ENCODE measurements at regions not wholly inside any gene's neighbourhood (a gene's known extent, or its start where the extent isn't known, plus 50 kb on each side); places are given as distances from the start of the nearest gene placed in this dataset.

- 96% methylated on average over 5 of the region's 5 CpGs for WGBS
- Histone ChIP-seq H3K27me3 (ENCODE audit: control insufficient read depth in 2 of 2, insufficient read depth in 1 of 2, low read length in 1 of 2) (no peaks in the 10 kb centered on the region), H3K36me3 (ENCODE audit: control insufficient read depth in 2 of 2, insufficient read depth in 2 of 2, low read length in 1 of 2) (no peaks in the 10 kb centered on the region)
Observed at GRCh38 chr9:1698991-1699390, 316.2 kb upstream of the SMARCA2 start.

DNA sequence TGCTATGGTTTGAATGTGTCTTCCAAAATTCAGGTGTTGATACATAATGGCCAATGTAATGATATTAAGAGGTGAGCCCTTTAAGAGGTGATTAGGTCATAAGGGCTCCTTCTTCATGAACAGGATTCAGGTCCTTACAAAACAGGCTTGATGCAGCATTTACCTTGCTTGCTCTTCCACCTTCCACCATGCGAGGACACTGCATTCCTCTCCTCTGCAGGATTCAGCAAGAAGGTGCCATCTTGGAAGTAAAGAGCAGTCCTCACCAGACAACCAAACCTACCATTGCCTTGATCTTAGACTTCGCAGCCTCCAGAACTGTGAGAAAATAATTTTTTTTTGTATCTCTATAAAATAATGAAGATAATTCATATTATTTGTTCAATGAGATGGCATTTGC is 314.0 kb upstream of the SMARCA2 start:
- 93% methylated on average over 2 of the region's 2 CpGs for WGBS

More at GRCh38 chr9:1698991-1699390, 316.2 kb upstream of the SMARCA2 start:
- H3K4me1 ChIP-seq (ENCODE audit: control insufficient read depth in 2 of 2, insufficient read depth in 2 of 2, low read length in 2 of 2) = no peaks in the 10 kb centered on the region
- no peaks in the 10 kb centered on the region for H3K9me3 ChIP-seq (ENCODE audit: control insufficient read depth in 2 of 2, insufficient read depth in 1 of 2, low read length in 1 of 2)
- no peak overlapping the region for H3K27ac ChIP-seq (ENCODE audit: low read depth in 1 of 2, low read length in 1 of 2)
- no peak overlapping the region for H3K4me3 ChIP-seq (ENCODE audit: low read length in 2 of 2)
- DNase-seq (ENCODE audit: low read depth in 6 of 9, low spot score in 9 of 9) = no peak

GRCh38 chr9:1702701-1703100 is 312.4 kb upstream of the SMARCA2 start:
- DNase-seq (ENCODE audit: low read depth in 6 of 9, low spot score in 9 of 9) = no peak
- H3K4me1 ChIP-seq (ENCODE audit: control insufficient read depth in 2 of 2, insufficient read depth in 2 of 2, low read length in 2 of 2) = no peaks in the 10 kb centered on the region
- H3K27me3 ChIP-seq (ENCODE audit: control insufficient read depth in 2 of 2, insufficient read depth in 1 of 2, low read length in 1 of 2) = no peaks in the 10 kb centered on the region
- no peak overlapping the region for H3K27ac ChIP-seq (ENCODE audit: low read depth in 1 of 2, low read length in 1 of 2)
- no peak overlapping the region for H3K4me3 ChIP-seq (ENCODE audit: low read length in 2 of 2)
- no peaks in the 10 kb centered on the region for H3K36me3 ChIP-seq (ENCODE audit: control insufficient read depth in 2 of 2, insufficient read depth in 2 of 2, low read length in 1 of 2)
- WGBS = 80% methylated on average over 3 of the region's 3 CpGs
- H3K9me3 ChIP-seq (ENCODE audit: control insufficient read depth in 2 of 2, insufficient read depth in 1 of 2, low read length in 1 of 2) = no peaks in the 10 kb centered on the region

More for the DNA sequence above, 314.0 kb upstream of the SMARCA2 start:
- Histone ChIP-seq H3K36me3 (ENCODE audit: control insufficient read depth in 2 of 2, insufficient read depth in 2 of 2, low read length in 1 of 2) (no peaks in the 10 kb centered on the region), H3K27me3 (ENCODE audit: control insufficient read depth in 2 of 2, insufficient read depth in 1 of 2, low read length in 1 of 2) (no peaks in the 10 kb centered on the region), H3K4me1 (ENCODE audit: control insufficient read depth in 2 of 2, insufficient read depth in 2 of 2, low read length in 2 of 2) (no peaks in the 10 kb centered on the region), H3K4me3 (ENCODE audit: low read length in 2 of 2) (no peak overlapping the region), H3K27ac (ENCODE audit: low read depth in 1 of 2, low read length in 1 of 2) (no peak overlapping the region), H3K9me3 (ENCODE audit: control insufficient read depth in 2 of 2, insufficient read depth in 1 of 2, low read length in 1 of 2) (no peaks in the 10 kb centered on the region)
- no peak for DNase-seq (ENCODE audit: low read depth in 6 of 9, low spot score in 9 of 9)

GRCh38 chr9:1707291-1707690 is 307.9 kb upstream of the SMARCA2 start:
- no peaks in the 10 kb centered on the region for H3K36me3 ChIP-seq (ENCODE audit: control insufficient read depth in 2 of 2, insufficient read depth in 2 of 2, low read length in 1 of 2)
- no peaks in the 10 kb centered on the region for H3K9me3 ChIP-seq (ENCODE audit: control insufficient read depth in 2 of 2, insufficient read depth in 1 of 2, low read length in 1 of 2)
- H3K4me3 ChIP-seq (ENCODE audit: low read length in 2 of 2) = no peak overlapping the region
- no peak for DNase-seq (ENCODE audit: low read depth in 6 of 9, low spot score in 9 of 9)
- no peak overlapping the region for H3K27ac ChIP-seq (ENCODE audit: low read depth in 1 of 2, low read length in 1 of 2)
- H3K4me1 ChIP-seq (ENCODE audit: control insufficient read depth in 2 of 2, insufficient read depth in 2 of 2, low read length in 2 of 2) = no peaks in the 10 kb centered on the region
- WGBS = 90% methylated on average over 1 of the region's 1 CpG
- H3K27me3 ChIP-seq (ENCODE audit: control insufficient read depth in 2 of 2, insufficient read depth in 1 of 2, low read length in 1 of 2) = no peaks in the 10 kb centered on the region

DNA sequence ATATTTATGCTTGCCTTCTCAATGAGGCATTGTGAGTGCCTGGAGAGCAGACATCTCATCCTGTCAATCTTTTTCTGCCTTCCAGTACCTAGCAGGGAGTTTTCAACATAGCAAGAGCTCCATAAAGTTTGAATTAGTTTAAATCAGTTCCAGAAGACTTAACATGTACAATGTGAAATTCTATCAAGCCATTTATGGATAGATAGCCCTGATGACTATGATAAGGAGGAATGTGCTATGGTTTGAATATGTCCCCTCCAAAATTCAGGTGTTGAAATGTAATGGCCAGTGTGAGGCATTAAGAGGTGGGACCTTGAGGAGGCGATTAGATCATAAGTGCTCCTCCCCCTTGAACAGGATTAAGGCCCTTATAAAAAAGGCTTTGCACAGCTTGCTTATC is 306.9 kb upstream of the SMARCA2 start:
- Histone ChIP-seq H3K36me3 (ENCODE audit: control insufficient read depth in 2 of 2, insufficient read depth in 2 of 2, low read length in 1 of 2) (no peaks in the 10 kb centered on the region), H3K27ac (ENCODE audit: low read depth in 1 of 2, low read length in 1 of 2) (no peak overlapping the region), H3K9me3 (ENCODE audit: control insufficient read depth in 2 of 2, insufficient read depth in 1 of 2, low read length in 1 of 2) (no peaks in the 10 kb centered on the region), H3K27me3 (ENCODE audit: control insufficient read depth in 2 of 2, insufficient read depth in 1 of 2, low read length in 1 of 2) (no peaks in the 10 kb centered on the region), H3K4me3 (ENCODE audit: low read length in 2 of 2) (no peak overlapping the region), H3K4me1 (ENCODE audit: control insufficient read depth in 2 of 2, insufficient read depth in 2 of 2, low read length in 2 of 2) (no peaks in the 10 kb centered on the region)
- WGBS = 100% methylated on average over 1 of the region's 1 CpG
- no peak for DNase-seq (ENCODE audit: low read depth in 6 of 9, low spot score in 9 of 9)

DNA sequence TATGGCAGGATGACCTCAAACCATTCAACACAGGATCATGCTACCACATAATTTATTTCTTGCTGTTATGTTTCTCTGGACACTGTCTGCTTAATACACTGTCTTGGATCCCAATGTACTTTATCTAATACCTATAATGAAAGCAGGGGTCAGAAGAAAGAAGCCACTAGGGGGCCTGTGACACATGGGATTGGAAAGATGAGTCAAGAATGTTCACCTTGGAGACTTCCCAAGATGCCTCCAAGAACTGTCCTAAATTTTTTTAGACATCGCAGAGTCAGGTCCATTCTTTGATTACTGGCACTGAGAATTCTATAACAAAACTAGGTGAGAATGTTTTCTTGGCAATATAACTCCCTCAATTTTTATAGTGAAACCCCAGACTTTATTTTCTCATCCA is 305.8 kb upstream of the SMARCA2 start:
- 93% methylated on average over 1 of the region's 1 CpG for WGBS
- H3K9me3 ChIP-seq (ENCODE audit: control insufficient read depth in 2 of 2, insufficient read depth in 1 of 2, low read length in 1 of 2) = no peaks in the 10 kb centered on the region
- no peak overlapping the region for H3K27ac ChIP-seq (ENCODE audit: low read depth in 1 of 2, low read length in 1 of 2)
- H3K27me3 ChIP-seq (ENCODE audit: control insufficient read depth in 2 of 2, insufficient read depth in 1 of 2, low read length in 1 of 2) = no peaks in the 10 kb centered on the region
- H3K4me1 ChIP-seq (ENCODE audit: control insufficient read depth in 2 of 2, insufficient read depth in 2 of 2, low read length in 2 of 2) = no peaks in the 10 kb centered on the region
- no peak overlapping the region for H3K4me3 ChIP-seq (ENCODE audit: low read length in 2 of 2)
- no peak for DNase-seq (ENCODE audit: low read depth in 6 of 9, low spot score in 9 of 9)
- H3K36me3 ChIP-seq (ENCODE audit: control insufficient read depth in 2 of 2, insufficient read depth in 2 of 2, low read length in 1 of 2) = no peaks in the 10 kb centered on the region

GRCh38 chr9:1712861-1713450 is 302.2 kb upstream of the SMARCA2 start:
- 85% methylated on average over 6 of the region's 6 CpGs for WGBS
- no peaks in the 10 kb centered on the region for H3K36me3 ChIP-seq (ENCODE audit: control insufficient read depth in 2 of 2, insufficient read depth in 2 of 2, low read length in 1 of 2)
- no peak overlapping the region for H3K27ac ChIP-seq (ENCODE audit: low read depth in 1 of 2, low read length in 1 of 2)
- no peak overlapping the region for H3K4me3 ChIP-seq (ENCODE audit: low read length in 2 of 2)
- no peaks in the 10 kb centered on the region for H3K9me3 ChIP-seq (ENCODE audit: control insufficient read depth in 2 of 2, insufficient read depth in 1 of 2, low read length in 1 of 2)
- DNase-seq (ENCODE audit: low read depth in 6 of 9, low spot score in 9 of 9) = no peak
- no peaks in the 10 kb centered on the region for H3K4me1 ChIP-seq (ENCODE audit: control insufficient read depth in 2 of 2, insufficient read depth in 2 of 2, low read length in 2 of 2)
- no peaks in the 10 kb centered on the region for H3K27me3 ChIP-seq (ENCODE audit: control insufficient read depth in 2 of 2, insufficient read depth in 1 of 2, low read length in 1 of 2)

DNA sequence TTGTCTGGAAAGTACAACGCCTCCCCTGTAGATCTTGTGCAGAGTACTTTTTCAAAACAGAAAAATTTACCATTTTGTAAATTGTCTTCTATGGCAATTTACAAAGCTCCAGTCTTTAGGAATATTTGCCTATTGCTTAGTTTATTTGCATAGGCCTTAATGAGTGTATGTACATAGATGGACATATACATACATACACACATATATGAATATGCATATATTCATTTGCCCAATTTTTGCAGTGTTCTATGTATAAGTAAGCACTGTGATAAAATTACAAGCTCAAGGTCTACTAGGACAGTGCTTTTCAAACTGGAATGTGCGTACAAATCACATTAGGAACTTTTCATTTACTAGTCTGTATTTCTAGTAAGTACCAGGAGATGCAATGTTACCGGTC is 301.3 kb upstream of the SMARCA2 start:
- Histone ChIP-seq H3K36me3 (ENCODE audit: control insufficient read depth in 2 of 2, insufficient read depth in 2 of 2, low read length in 1 of 2) (no peaks in the 10 kb centered on the region), H3K9me3 (ENCODE audit: control insufficient read depth in 2 of 2, insufficient read depth in 1 of 2, low read length in 1 of 2) (no peaks in the 10 kb centered on the region), H3K4me1 (ENCODE audit: control insufficient read depth in 2 of 2, insufficient read depth in 2 of 2, low read length in 2 of 2) (no peaks in the 10 kb centered on the region), H3K27ac (ENCODE audit: low read depth in 1 of 2, low read length in 1 of 2) (no peak overlapping the region), H3K27me3 (ENCODE audit: control insufficient read depth in 2 of 2, insufficient read depth in 1 of 2, low read length in 1 of 2) (no peaks in the 10 kb centered on the region), H3K4me3 (ENCODE audit: low read length in 2 of 2) (no peak overlapping the region)
- WGBS = 96% methylated on average over 3 of the region's 3 CpGs
- no peak for DNase-seq (ENCODE audit: low read depth in 6 of 9, low spot score in 9 of 9)

DNA sequence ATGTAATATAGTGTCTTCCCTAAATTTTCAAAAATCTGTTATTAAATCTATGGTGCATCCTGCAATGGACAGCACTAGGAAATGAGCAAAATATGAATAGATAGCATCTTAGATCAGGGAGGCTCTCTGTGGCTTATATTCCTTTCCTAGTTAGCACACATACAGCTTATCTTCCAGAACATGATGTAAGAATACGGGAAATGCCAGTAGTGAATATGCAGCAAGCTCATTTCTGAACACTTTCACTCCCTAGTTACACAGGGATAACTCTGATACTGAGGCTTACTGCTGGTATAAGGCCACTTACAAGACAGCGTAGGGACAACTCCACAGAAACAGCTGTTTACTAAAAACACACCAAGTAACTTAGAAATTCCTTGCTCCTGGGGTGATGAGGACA is 297.3 kb upstream of the SMARCA2 start:
- WGBS = 42% methylated on average over 2 of the region's 2 CpGs
- Histone ChIP-seq H3K4me3 (ENCODE audit: low read length in 2 of 2) (no peak overlapping the region), H3K36me3 (ENCODE audit: control insufficient read depth in 2 of 2, insufficient read depth in 2 of 2, low read length in 1 of 2) (no peaks in the 10 kb centered on the region), H3K4me1 (ENCODE audit: control insufficient read depth in 2 of 2, insufficient read depth in 2 of 2, low read length in 2 of 2) (no peaks in the 10 kb centered on the region), H3K9me3 (ENCODE audit: control insufficient read depth in 2 of 2, insufficient read depth in 1 of 2, low read length in 1 of 2) (no peaks in the 10 kb centered on the region), H3K27ac (ENCODE audit: low read depth in 1 of 2, low read length in 1 of 2) (no peak overlapping the region), H3K27me3 (ENCODE audit: control insufficient read depth in 2 of 2, insufficient read depth in 1 of 2, low read length in 1 of 2) (no peaks in the 10 kb centered on the region)
- DNase-seq (ENCODE audit: low read depth in 6 of 9, low spot score in 9 of 9) = no peak

DNA sequence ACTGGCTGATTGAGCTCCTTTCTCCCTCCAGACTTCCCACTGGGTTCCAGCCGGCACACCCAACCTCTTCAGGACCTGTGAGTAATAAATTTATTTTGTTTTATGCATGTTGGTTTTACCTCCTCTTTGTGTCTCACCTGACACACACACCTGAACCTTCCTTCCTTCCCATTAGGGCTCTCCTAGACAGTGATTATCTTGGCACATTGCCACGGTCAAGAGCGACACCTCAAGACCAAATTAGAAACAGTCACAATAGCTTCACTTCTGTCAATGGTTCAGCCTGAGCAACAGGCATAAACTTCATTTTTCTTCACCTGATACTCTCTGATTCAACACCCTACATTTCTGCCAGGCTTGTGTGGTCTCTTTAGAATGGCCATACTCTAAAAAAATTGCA is 296.3 kb upstream of the SMARCA2 start:
- no peak overlapping the region for H3K27ac ChIP-seq (ENCODE audit: low read depth in 1 of 2, low read length in 1 of 2)
- 77% methylated on average over 3 of the region's 3 CpGs for WGBS
- no peak overlapping the region for H3K4me3 ChIP-seq (ENCODE audit: low read length in 2 of 2)

More for the DNA sequence above, 296.3 kb upstream of the SMARCA2 start:
- Histone ChIP-seq H3K9me3 (ENCODE audit: control insufficient read depth in 2 of 2, insufficient read depth in 1 of 2, low read length in 1 of 2) (no peaks in the 10 kb centered on the region), H3K4me1 (ENCODE audit: control insufficient read depth in 2 of 2, insufficient read depth in 2 of 2, low read length in 2 of 2) (no peaks in the 10 kb centered on the region), H3K36me3 (ENCODE audit: control insufficient read depth in 2 of 2, insufficient read depth in 2 of 2, low read length in 1 of 2) (no peaks in the 10 kb centered on the region), H3K27me3 (ENCODE audit: control insufficient read depth in 2 of 2, insufficient read depth in 1 of 2, low read length in 1 of 2) (no peaks in the 10 kb centered on the region)
- DNase-seq (ENCODE audit: low read depth in 6 of 9, low spot score in 9 of 9) = no peak

Data from thymus (tissue), 11 donors.